GM21723 (cell line): ENCODE measurements at regions not wholly inside any gene's neighbourhood (a gene's known extent, or its start where the extent isn't known, plus 50 kb on each side); places are given as distances from the start of the nearest gene placed in this dataset.

Experiments
- ATAC-seq: cut with Tn5 transposase; IDR thresholded peaks from one replicate; pipeline ENCODE4 v1.9.1; 2021; ENCODE audit warnings: mild to moderate bottlenecking, moderate library complexity; ENCODE audit not compliant: unreplicated experiment

DNA sequence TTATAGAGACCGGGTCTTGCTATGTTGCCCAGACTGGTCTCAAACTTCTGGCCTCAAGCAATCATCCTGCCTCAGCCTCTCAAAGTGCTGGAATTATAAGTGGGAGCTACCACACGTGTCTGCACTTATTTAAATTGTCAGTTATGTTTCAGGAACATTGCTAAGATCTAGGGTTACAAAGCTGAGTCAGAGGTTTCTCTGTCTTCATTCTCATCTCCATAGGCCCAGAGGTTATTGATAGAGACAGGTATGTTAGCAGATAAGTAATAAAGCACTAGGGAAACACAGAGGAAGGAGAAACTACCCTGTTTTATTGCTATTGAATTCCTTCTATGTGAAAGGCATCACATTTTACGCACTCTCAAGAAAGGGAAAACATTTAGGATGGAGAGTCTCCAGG, 214.1 kb downstream of the REEP3 start:
- ATAC-seq = no peak

GRCh38 chr10:63738410-63738809, 217.2 kb downstream of the REEP3 start:
- no peak for ATAC-seq

DNA sequence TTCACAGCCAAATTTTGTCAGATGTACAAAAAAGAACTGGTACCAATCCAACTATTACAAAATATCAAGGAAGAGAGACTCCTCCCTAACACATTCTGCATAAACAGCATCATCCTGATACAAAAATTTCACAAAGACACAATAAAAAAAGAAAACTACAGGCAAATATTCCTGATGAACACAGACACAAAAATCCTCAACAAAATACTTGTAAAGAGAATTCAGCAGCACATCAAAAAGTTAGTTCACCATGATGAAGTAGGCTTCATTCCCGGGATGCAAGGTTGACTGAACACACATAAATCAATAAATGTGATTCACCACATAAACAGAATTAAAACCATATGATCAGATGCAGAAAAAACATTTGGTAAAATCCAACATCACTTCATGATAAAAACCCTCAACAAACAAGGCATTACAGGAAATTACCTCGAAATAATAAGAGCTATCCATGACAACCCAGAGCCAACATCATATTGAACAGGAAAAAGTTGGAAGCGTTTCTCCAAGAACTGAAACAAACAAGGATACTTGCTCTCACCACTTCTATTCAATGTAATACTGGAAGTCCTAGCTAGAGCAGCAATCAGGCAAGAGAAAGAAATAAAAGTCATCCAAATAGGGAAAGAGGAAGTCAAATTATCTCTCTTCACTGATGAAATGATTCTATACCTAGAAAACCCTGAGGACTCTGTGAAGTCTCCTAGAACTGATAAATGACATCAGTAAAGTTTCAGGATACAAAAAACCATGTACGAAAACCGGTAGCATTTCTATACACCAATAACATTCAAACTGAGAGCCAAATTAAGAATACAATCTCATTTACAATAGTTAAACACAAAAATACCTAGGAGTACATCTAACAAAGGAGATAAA, 223.1 kb downstream of the REEP3 start:
- no peak for ATAC-seq

DNA sequence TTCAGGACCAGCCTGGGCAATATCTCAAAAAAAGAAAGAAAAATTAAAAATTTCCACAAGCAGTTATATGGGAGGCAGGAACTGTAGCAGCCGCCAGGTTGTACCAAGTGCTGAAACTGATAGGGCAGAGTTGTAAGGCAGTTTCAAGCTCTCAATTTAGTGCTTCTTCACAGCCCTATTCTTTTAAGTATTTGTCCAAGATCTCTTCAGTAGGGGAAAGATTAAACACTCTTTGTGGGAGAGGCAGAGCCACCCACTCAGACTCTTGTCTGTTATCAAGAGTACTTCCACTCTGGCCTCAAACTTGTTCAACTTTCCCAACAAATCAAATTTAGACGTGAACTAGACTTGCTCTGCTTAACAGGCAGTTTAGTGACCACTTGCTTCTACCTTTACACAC, 228.7 kb downstream of the REEP3 start:
- no peak for ATAC-seq

DNA sequence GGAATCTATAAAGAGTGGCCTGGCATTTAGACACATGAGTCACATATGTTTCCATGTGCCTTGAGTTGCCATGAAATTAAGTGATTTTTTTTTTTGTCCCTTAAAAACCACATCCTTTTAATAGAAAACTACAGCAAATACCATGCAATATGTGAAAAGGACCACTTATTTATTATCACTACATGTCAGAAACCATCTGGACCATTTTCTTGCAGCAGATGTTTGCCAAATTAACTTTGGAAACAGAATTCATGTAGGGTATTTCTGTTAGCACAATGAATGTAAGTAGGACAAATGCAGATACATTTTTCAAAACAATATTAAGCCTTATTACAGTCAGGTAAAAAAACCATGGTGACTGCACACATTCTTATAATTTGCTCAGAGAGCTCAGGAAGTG, 230.6 kb downstream of the REEP3 start:
- ATAC-seq = no peak

GRCh38 chr10:63752318-63752717, 231.1 kb downstream of the REEP3 start:
- ATAC-seq = no peak

- ATAC-seq = no peak
These were observed 232.6 kb downstream of the REEP3 start for GRCh38 chr10:63753808-63754207.

GRCh38 chr10:63755441-63755840, 234.2 kb downstream of the REEP3 start:
- no peak for ATAC-seq

DNA sequence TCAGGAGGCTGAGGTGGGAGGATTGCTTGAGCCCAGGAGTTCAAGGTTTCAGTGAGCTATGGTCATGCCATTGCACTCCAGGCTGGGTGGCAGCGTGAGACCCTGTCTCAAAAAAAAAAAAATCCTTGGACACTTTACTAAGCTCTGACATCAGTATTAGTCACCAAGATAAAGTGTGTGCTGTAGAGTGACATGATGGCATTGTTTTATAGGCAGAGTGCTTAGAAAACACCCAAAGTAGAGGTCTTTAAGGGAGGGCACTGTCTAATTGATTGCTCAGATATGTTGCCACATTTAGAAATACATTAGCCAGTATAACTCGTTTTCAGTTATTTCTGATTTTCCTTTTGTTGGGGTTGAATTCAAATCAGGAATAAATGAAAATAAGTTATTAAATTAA, 235.9 kb downstream of the REEP3 start:
- no peak for ATAC-seq

- no peak for ATAC-seq
These were observed 236.9 kb downstream of the REEP3 start for GRCh38 chr10:63758080-63758479.

DNA sequence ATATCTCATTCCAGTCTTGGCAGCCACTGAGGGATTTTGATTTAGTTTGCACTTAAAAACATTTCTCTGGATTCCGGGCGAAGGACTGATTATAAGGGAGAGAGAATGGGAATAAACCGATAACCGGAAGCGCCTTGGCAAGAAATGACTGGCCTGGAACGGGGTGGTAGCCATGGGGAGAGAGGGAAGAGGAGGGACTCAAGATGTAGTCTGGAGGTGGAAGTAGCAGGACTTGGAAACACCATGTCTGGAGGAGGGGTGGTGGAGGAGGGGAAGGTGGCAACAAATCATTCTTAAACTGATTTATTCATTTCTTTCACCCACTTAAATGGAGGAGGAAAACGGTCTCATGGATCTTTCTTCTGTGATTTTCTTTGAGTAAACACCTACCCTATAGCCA, 238.1 kb downstream of the REEP3 start:
- ATAC-seq = no peak

DNA sequence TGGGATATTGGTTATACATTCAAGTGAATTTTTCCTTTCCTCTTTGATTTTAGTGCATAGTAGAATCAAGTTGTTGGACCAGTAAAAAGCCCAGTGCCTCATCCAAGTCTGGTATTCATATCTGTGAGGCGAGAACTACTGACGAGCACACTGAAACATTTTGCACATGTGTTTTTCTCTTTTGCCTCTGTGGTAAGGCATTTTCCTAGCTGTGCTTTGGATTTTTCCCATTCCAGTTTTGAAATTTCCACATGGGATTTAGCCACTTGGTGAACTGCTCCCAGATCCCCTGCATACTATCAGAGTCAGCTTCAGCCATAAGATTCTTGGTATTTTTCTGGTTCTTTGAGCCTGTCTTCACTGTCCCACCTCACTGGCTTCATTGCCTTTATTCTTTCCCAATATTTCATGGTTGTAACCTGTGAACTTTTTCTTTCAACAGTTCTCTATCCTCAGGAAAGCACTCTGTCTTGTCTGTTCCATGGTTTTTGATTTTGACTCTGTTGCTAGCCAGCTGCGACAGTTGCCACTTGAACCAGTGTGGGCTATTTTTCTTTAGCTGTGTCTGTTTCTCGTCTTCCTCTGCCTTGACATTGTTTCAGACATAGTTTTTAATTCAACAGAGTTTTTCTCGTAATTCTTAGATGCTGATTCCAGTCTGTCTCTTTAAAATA, 239.0 kb downstream of the REEP3 start:
- no peak for ATAC-seq

DNA sequence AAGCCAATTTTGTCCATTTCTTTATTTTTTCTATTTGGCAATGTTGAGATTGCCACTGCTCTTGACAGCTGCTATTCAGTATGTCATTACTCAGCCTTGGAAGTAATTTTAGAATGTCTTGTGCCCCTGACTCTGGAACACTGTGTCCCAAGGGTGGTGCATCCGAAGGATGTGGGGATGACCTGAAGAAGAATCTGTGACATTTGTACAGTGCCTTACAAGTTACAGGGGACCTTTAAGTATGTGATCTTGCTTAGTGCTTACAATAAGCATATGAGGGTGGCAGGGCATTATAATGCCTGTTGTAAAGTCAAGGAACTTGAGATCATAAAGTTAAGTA, 239.5 kb downstream of the REEP3 start:
- ATAC-seq = no peak

DNA sequence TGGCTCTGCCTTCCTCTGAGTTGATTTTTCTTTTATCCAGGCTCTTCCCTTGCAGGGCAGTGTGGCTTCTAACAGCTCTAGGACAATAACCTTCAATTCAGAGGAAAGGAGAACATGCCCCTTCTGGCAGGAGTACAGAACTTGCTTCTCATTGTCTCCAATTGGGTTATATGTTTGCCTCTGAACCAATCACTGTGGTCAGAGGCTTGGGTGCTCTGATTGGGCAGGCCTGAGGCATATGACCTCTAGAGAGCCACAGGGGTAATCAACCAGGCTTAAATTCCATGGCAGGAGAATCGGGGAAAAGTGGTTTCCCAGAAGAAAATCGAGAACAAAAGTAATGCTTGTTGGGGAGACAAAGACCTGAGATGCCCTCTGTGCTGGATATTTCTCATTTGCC, 240.0 kb downstream of the REEP3 start:
- no peak for ATAC-seq

- ATAC-seq = no peak
These were observed 242.5 kb downstream of the REEP3 start for GRCh38 chr10:63763744-63764143.

- no peak for ATAC-seq
These were observed 243.9 kb downstream of the REEP3 start for GRCh38 chr10:63765126-63765525.

GRCh38 chr10:63766745-63767137, 245.5 kb downstream of the REEP3 start:
- no peak for ATAC-seq

GRCh38 chr10:63767138-63767801, 246.1 kb downstream of the REEP3 start:
- ATAC-seq = no peak

- ATAC-seq = no peak
These were observed 248.2 kb downstream of the REEP3 start for GRCh38 chr10:63769367-63769766.

- no peak for ATAC-seq
These were observed 249.3 kb downstream of the REEP3 start for GRCh38 chr10:63770523-63770922.

GRCh38 chr10:63772491-63772890, 251.3 kb downstream of the REEP3 start:
- ATAC-seq = no peak

DNA sequence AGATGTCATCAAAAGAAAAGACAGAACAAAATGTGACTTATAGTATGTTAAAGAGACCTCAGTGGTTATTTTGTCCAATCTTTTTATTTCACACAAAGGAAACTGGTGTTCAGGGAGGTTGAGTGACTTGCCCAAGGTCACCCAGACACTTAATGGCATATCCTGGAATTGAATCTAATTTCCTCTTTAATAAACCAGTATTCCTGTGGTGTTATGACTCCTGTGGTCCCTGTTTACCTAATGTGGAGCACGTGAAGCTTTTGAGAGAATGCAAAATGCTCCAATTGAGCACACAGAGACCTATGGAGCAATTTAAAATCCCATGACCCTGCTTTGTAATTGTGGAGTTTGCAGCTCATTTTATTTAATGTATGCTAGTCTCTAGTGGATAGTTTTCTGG, 251.9 kb downstream of the REEP3 start:
- ATAC-seq = no peak
